Muscle layer of colon (tissue), 2 donors: ENCODE measurements at regions not wholly inside any gene's neighbourhood (a gene's known extent, or its start where the extent isn't known, plus 50 kb on each side); places are given as distances from the start of the nearest gene placed in this dataset.
"Not testable (repeated sequence)": the region's sequence is repeated elsewhere in the genome, so short reads cannot be mapped to it uniquely, and the experiment has no call there.

Experiments
- H3K27ac ChIP-seq: one replicate; pipeline ENCODE4 v1.7.0; 2013; ENCODE audit warnings: low read depth, mild to moderate bottlenecking, low read length, moderate library complexity
- H3K27me3 ChIP-seq, 2 donors: one replicate each; pipeline ENCODE4 v1.7.0; 2013; ENCODE audit warnings: low read length in 2 of 2, mild to moderate bottlenecking in 2 of 2; ENCODE audit not compliant: insufficient read depth in 2 of 2, control insufficient read depth in 1 of 2
- H3K36me3 ChIP-seq: one replicate; pipeline ENCODE4 v1.7.0; 2013; ENCODE audit warnings: mild to moderate bottlenecking, low read length; ENCODE audit not compliant: insufficient read depth
- H3K4me1 ChIP-seq: one replicate; pipeline ENCODE4 v1.7.0; 2013; ENCODE audit warnings: mild to moderate bottlenecking, low read length; ENCODE audit not compliant: insufficient read depth
- H3K4me3 ChIP-seq, 2 donors: one replicate each; pipeline ENCODE4 v1.7.0; 2013; ENCODE audit warnings: low read length in 2 of 2, low read depth in 1 of 2, mild to moderate bottlenecking in 1 of 2, moderate library complexity in 1 of 2
- H3K9ac ChIP-seq: one replicate; pipeline ENCODE4 v1.7.0; 2013; ENCODE audit warnings: low read length
- H3K9me3 ChIP-seq: one replicate; pipeline ENCODE4 v1.7.0; 2013; ENCODE audit warnings: mild to moderate bottlenecking, low read length
- donor health status: abdominal sarcoma.
- donor health status: Adenocarcinoma of cecum.

DNA sequence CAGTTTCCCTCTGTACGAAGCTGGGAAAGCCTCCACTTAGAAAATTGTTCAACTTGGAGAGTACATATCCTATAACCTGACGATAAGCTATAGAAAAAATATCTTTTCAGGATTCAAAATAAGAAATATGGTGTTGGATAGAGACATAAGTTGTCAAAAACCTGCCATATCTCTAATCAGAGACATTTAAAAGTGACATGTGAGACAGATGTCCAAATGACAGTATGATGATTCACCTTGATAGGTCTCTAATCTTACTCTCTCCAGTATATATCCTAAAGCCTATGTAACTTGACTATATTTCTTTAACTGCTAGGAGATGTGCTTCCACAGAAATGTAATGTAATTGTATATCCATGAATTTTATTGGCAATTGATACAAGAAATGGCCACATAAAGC, 932.4 kb upstream of the MAN1A1 start:
- no peaks in the 10 kb centered on the region for H3K9me3 ChIP-seq
- no peaks in the 10 kb centered on the region for H3K36me3 ChIP-seq
- no peaks in the 10 kb centered on the region for H3K4me1 ChIP-seq
- H3K4me3 ChIP-seq = no peak overlapping the region
- no peak overlapping the region for H3K27ac ChIP-seq
- no peaks in the 10 kb centered on the region for H3K27me3 ChIP-seq
- no peak overlapping the region for H3K9ac ChIP-seq

DNA sequence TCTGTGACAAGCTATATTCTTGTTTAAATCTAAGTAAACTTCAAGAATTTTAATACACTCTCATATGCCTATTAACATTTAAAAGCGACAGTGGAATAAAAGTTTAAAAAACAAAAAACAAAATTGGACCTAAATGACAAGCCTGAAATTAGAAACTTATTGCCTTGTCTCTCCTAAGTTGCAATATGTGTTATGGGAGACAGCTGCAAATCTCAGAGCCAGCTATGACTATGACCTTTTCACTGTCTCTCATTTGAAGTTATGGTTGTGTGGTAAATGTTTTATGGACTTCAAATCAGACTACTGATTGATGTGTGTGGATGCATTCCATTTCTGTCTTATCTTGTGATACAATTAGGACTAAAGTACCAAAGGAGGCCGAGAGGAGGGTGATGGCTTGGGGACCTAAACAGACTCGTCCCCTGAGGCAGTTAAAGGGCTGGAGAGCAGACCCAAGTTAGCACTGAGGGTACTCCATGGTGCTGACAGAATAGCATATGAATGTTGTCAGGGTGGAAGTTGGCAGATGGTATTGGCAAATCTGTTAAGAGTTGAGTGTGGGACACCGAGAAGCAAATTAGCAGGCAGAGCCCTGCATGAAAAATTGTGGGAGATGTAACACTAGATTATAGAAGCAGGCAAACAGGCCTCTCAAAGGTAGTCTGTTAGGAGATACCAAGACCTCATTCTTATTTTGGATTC, 930.1 kb upstream of the MAN1A1 start:
- Histone ChIP-seq H3K36me3 (no peaks in the 10 kb centered on the region), H3K27ac (no peak overlapping the region), H3K9ac (no peak overlapping the region), H3K4me3 (no peak overlapping the region), H3K27me3 (no peaks in the 10 kb centered on the region), H3K9me3 (no peaks in the 10 kb centered on the region), H3K4me1 (no peaks in the 10 kb centered on the region)

GRCh38 chr6:120278689-120279396, 929.3 kb upstream of the MAN1A1 start:
- H3K4me3 ChIP-seq = no peak overlapping the region
- H3K27ac ChIP-seq = no peak overlapping the region
- no peaks in the 10 kb centered on the region for H3K36me3 ChIP-seq
- H3K9me3 ChIP-seq = no peaks in the 10 kb centered on the region
- H3K4me1 ChIP-seq = no peaks in the 10 kb centered on the region
- no peak overlapping the region for H3K9ac ChIP-seq
- no peaks in the 10 kb centered on the region for H3K27me3 ChIP-seq

DNA sequence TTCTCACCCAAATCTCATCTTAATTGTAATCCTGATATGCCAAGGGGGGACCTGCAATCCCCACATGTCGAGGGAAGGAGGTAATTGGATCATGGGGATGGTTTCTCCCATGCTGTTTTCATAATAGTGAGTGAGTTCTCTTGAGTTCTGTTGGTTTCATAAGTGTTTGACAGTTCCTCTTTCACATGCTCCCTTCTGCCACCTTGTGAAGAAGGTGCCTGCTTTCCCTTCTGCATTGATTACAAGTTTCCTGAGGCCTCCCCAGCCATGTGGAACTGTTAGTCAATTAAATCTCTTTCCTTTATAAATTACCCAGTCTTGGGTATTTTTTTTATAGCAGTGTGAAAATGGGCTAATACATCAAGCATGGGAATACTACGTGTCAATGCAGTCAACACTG, 925.0 kb upstream of the MAN1A1 start:
- Histone ChIP-seq H3K27me3 (no peaks in the 10 kb centered on the region), H3K4me3 (no peak overlapping the region), H3K36me3 (no peaks in the 10 kb centered on the region), H3K9ac (no peak overlapping the region), H3K9me3 (no peaks in the 10 kb centered on the region), H3K4me1 (no peaks in the 10 kb centered on the region), H3K27ac (no peak overlapping the region)

DNA sequence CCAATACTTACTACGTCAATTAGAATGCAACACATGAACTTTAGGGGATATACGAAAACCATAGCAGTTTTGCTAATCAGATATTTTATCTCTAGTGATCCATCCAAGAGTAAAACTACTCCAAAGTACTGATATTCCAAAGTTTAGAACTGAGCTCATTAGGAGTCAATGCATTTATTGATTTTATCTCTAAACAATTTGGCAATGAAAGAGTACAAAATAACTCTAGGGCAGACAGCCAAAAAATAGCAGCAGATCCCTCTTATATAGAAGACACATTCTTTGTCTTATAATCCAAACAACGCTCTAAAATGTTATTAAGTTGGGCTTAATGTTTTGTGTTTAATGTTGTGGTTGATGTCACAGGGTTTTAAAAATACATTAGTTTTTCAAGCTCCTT, 923.9 kb upstream of the MAN1A1 start:
- Histone ChIP-seq H3K9me3 (no peaks in the 10 kb centered on the region), H3K27me3 (no peaks in the 10 kb centered on the region), H3K36me3 (no peaks in the 10 kb centered on the region), H3K4me3 (no peak overlapping the region), H3K4me1 (no peaks in the 10 kb centered on the region), H3K27ac (no peak overlapping the region), H3K9ac (no peak overlapping the region)

GRCh38 chr6:120272038-120272437, 922.5 kb upstream of the MAN1A1 start:
- Histone ChIP-seq H3K27ac (no peak overlapping the region), H3K27me3 (no peaks in the 10 kb centered on the region), H3K4me3 (no peak overlapping the region), H3K4me1 (no peaks in the 10 kb centered on the region), H3K9me3 (no peaks in the 10 kb centered on the region), H3K9ac (no peak overlapping the region), H3K36me3 (no peaks in the 10 kb centered on the region)

DNA sequence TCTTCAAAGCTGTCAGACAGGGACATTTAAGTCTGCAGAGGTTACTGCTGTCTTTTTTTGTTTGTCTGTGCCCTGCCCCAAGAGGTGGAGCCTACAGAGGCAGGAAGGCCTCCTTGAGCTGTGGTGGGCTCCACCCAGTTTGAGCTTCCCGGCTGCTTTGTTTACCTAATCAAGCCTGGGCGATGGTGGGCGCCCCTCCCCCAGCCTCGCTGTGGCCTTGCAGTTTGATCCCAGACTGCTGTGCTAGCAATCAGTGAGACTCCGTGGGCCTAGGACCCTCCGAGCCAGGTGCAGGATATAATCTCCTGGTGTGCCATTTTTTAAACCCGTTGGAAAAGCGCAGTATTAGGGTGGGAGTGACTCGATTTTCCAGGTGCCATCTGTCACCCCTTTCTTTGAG, 918.7 kb upstream of the MAN1A1 start:
- not testable (repeated sequence) for H3K9me3 ChIP-seq, H3K27ac ChIP-seq, H3K27me3 ChIP-seq, H3K4me3 ChIP-seq, H3K9ac ChIP-seq, H3K36me3 ChIP-seq, H3K4me1 ChIP-seq

DNA sequence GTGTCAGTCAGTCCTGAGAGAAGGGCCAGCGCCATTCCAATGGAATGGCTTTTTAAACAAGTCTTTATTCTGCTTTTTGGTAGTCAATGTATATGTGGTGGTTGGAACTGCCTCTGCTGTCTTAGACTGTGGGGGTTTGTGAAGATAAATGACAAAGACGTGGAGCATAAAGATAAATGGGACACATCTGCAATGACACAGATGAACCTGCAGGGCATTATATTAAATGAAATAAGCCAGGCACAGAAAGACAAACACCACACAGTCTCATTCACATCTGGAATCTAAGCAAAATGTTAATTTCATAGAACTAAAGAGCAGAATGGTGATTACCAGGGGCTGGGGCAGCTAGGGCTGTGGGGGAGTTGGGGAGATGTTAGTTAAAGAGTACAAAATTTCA, 912.8 kb upstream of the MAN1A1 start:
- no peak overlapping the region for H3K27ac ChIP-seq
- no peaks in the 10 kb centered on the region for H3K36me3 ChIP-seq
- no peaks in the 10 kb centered on the region for H3K9me3 ChIP-seq
- H3K4me1 ChIP-seq = no peaks in the 10 kb centered on the region
- H3K9ac ChIP-seq = no peak overlapping the region
- no peak overlapping the region for H3K4me3 ChIP-seq
- no peaks in the 10 kb centered on the region for H3K27me3 ChIP-seq

DNA sequence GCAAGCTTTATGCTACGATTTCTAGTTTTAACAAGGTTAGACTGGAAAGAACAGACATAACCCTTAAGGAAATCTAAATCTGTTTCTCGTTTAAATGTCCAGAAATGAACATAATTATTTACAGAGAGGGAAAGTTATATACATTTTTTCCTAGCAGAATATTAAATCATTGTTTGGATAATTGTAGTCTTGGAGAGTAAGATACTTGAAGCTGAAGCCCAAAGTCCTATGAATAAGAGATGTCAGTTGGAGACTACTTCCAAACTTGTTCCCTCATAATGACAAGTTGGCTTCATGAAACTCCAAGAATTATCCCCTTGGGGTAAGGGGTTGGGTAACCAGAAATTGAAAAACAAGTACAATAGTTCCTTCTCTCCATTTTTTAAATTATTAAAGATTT, 911.1 kb upstream of the MAN1A1 start:
- no peak overlapping the region for H3K9ac ChIP-seq
- H3K27ac ChIP-seq = no peak overlapping the region
- no peaks in the 10 kb centered on the region for H3K27me3 ChIP-seq
- H3K4me1 ChIP-seq = no peaks in the 10 kb centered on the region
- H3K9me3 ChIP-seq = no peaks in the 10 kb centered on the region
- no peak overlapping the region for H3K4me3 ChIP-seq
- H3K36me3 ChIP-seq = no peaks in the 10 kb centered on the region

GRCh38 chr6:120254651-120255050, 905.1 kb upstream of the MAN1A1 start:
- Histone ChIP-seq H3K27me3 (no peaks in the 10 kb centered on the region), H3K9ac (no peak overlapping the region), H3K4me3 (no peak overlapping the region), H3K27ac (no peak overlapping the region), H3K36me3 (no peaks in the 10 kb centered on the region), H3K4me1 (no peaks in the 10 kb centered on the region), H3K9me3 (no peaks in the 10 kb centered on the region)

GRCh38 chr6:120248451-120248850, 898.9 kb upstream of the MAN1A1 start:
- Histone ChIP-seq H3K9me3 (no peaks in the 10 kb centered on the region), H3K9ac (no peak overlapping the region), H3K27me3 (no peaks in the 10 kb centered on the region), H3K4me3 (no peak overlapping the region), H3K4me1 (no peaks in the 10 kb centered on the region), H3K27ac (no peak overlapping the region), H3K36me3 (no peaks in the 10 kb centered on the region)

GRCh38 chr6:120237221-120237620, 887.7 kb upstream of the MAN1A1 start:
- Histone ChIP-seq H3K4me3 (no peak overlapping the region), H3K9ac (no peak overlapping the region), H3K36me3 (no peaks in the 10 kb centered on the region), H3K4me1 (no peaks in the 10 kb centered on the region), H3K27ac (no peak overlapping the region), H3K27me3 (no peaks in the 10 kb centered on the region), H3K9me3 (peaks cover 11% of the 10 kb centered on the region)
